Neural progenitor cell (in vitro differentiated cells): ENCODE measurements at regions not wholly inside any gene's neighbourhood (a gene's known extent, or its start where the extent isn't known, plus 50 kb on each side); places are given as distances from the start of the nearest gene placed in this dataset.

Experiments
- DNase-seq: peaks from one replicate; pipeline ENCODE4 v3.0.0-alpha.2; 2016; ENCODE audit warnings: low spot score
- H2AFZ ChIP-seq: fragments of 200-600 bp; sonication (generic); replicated peaks from 2 replicates; pipeline ENCODE4 v1.6.1; 2016; ENCODE audit warnings: antibody characterized with exemption
- H3F3A ChIP-seq: fragments of 200-600 bp; sonication (generic); 2 replicates; pipeline ENCODE4 v1.6.1; 2016; ENCODE audit warnings: antibody characterized with exemption, low read depth
- H3K27ac ChIP-seq: fragments of 200-600 bp; sonication (generic); 2 replicates; pipeline ENCODE4 v1.5.1; 2016; ENCODE audit warnings: mild to moderate bottlenecking
- H3K27me3 ChIP-seq: fragments of 200-600 bp; sonication (generic); 2 replicates; pipeline ENCODE4 v1.6.1; 2016; ENCODE audit warnings: mild to moderate bottlenecking, moderate library complexity
- H3K36me3 ChIP-seq: fragments of 200-600 bp; sonication (generic); 2 replicates; pipeline ENCODE4 v1.5.1; 2016
- H3K4me1 ChIP-seq: fragments of 200-600 bp; sonication (generic); 2 replicates; pipeline ENCODE4 v1.6.1; 2016; ENCODE audit warnings: mixed run types
- H3K4me2 ChIP-seq: fragments of 200-600 bp; sonication (generic); 2 replicates; pipeline ENCODE4 v1.6.1; 2016
- H3K4me3 ChIP-seq: fragments of 200-600 bp; sonication (generic); 2 replicates; pipeline ENCODE4 v1.5.1; 2016
- H3K79me2 ChIP-seq: fragments of 200-600 bp; sonication (generic); 2 replicates; pipeline ENCODE4 v1.6.1; 2016; ENCODE audit warnings: low read depth
- H3K9ac ChIP-seq: fragments of 200-600 bp; sonication (generic); 2 replicates; pipeline ENCODE4 v1.6.1; 2016
- H3K9me3 ChIP-seq: fragments of 200-600 bp; sonication (generic); 2 replicates; pipeline ENCODE4 v1.5.1; 2016; ENCODE audit warnings: low read depth
- H4K20me1 ChIP-seq: fragments of 200-600 bp; sonication (generic); 2 replicates; pipeline ENCODE4 v1.6.1; 2016; ENCODE audit warnings: low read depth
- H3K27ac Mint-ChIP-seq: 3 replicates; pipeline ENCODE4 v1.8.0; 2021; ENCODE audit warnings: mixed read lengths
- H3K27me3 Mint-ChIP-seq: 2 replicates; pipeline ENCODE4 v1.8.0; 2022; ENCODE audit warnings: low read depth, mild to moderate bottlenecking, inconsistent platforms, moderate library complexity, mixed read lengths; ENCODE audit not compliant: insufficient read depth
- H3K36me3 Mint-ChIP-seq: 3 replicates; pipeline ENCODE4 v1.8.0; 2021; ENCODE audit warnings: mixed read lengths
- H3K4me1 Mint-ChIP-seq: 3 replicates; pipeline ENCODE4 v1.8.0; 2021; ENCODE audit warnings: mixed read lengths
- H3K4me3 Mint-ChIP-seq: 3 replicates; pipeline ENCODE4 v1.8.0; 2021; ENCODE audit warnings: mild to moderate bottlenecking, moderate library complexity, mixed read lengths
- H3K9me3 Mint-ChIP-seq: 3 replicates; pipeline ENCODE4 v1.8.0; 2020; ENCODE audit warnings: mixed read lengths
- EZH2 ChIP-seq: fragments of 200-600 bp; sonication (generic); IDR thresholded peaks from 2 replicates; pipeline ENCODE4 v1.6.1; 2017; ENCODE audit warnings: antibody characterized with exemption, mild to moderate bottlenecking, moderate library complexity
- EZH2phosphoT487 ChIP-seq: fragments of 200-600 bp; sonication (generic); IDR thresholded peaks from 2 replicates; pipeline ENCODE4 v1.6.1; 2017; ENCODE audit warnings: antibody characterized with exemption
- TF ChIP-seq, protein P1 (sequence below): fragments of 200-600 bp; sonication (generic); IDR thresholded peaks from 2 replicates; pipeline ENCODE4 v1.5.1; 2017; ENCODE audit warnings: antibody characterized with exemption, mild to moderate bottlenecking

GRCh38 chr6:14290041-14290771 is 172.6 kb downstream of the CD83 start:
- Mint-ChIP-seq H3K27ac (no peak overlapping the region), H3K36me3 (no peaks in the 10 kb centered on the region), H3K9me3 (no peaks in the 10 kb centered on the region), H3K27me3 (no peaks in the 10 kb centered on the region), H3K4me3 (no peak overlapping the region), H3K4me1 (peaks cover 26% of the 10 kb centered on the region)
- Histone ChIP-seq H2AFZ (peak overlapping the region; percentile 11), H3K9me3 (no peaks in the 10 kb centered on the region), H3K4me1 (no peaks in the 10 kb centered on the region), H3F3A (peaks cover 3% of the 10 kb centered on the region), H3K27ac (no peak overlapping the region), H3K4me3 (no peak overlapping the region), H3K79me2 (no peaks in the 10 kb centered on the region), H3K36me3 (no peaks in the 10 kb centered on the region), H3K4me2 (no peak overlapping the region), H3K27me3 (no peaks in the 10 kb centered on the region), H3K9ac (no peak overlapping the region), H4K20me1 (no peaks in the 10 kb centered on the region)
- DNase-seq = no peak
- TF ChIP-seq EZH2phosphoT487 = no peak
- TF ChIP-seq, protein P1, sequence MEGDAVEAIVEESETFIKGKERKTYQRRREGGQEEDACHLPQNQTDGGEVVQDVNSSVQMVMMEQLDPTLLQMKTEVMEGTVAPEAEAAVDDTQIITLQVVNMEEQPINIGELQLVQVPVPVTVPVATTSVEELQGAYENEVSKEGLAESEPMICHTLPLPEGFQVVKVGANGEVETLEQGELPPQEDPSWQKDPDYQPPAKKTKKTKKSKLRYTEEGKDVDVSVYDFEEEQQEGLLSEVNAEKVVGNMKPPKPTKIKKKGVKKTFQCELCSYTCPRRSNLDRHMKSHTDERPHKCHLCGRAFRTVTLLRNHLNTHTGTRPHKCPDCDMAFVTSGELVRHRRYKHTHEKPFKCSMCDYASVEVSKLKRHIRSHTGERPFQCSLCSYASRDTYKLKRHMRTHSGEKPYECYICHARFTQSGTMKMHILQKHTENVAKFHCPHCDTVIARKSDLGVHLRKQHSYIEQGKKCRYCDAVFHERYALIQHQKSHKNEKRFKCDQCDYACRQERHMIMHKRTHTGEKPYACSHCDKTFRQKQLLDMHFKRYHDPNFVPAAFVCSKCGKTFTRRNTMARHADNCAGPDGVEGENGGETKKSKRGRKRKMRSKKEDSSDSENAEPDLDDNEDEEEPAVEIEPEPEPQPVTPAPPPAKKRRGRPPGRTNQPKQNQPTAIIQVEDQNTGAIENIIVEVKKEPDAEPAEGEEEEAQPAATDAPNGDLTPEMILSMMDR = no peak
- TF ChIP-seq EZH2 = no peak

DNA sequence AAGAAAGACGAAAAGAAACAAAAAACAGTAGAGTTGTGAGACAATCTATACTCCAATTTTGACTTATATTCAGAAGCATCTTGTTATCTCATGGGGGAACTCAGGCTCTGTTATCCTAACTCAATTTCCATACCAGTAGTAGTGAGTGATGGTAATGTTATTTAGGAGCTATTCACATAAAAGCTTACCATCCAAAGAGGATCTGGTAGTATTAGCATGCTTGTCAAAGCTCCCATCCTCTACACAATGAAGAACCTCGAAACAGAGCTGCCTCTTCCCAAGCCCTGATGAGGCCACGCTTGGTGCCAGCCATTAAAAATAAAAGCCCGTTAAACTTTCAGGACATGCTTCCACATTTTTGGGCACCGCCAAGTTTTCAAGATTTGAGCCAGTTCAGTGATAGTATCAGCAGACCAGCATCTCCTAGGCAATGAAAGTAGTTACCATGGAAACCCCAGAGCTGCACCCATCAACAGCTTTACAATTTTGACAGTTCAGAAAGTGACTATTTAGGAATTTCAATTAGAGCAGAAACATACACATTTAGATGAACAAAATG is 173.3 kb downstream of the CD83 start:
- Histone ChIP-seq H3K9me3 (no peaks in the 10 kb centered on the region), H3K4me3 (no peak overlapping the region), H3K27ac (no peak overlapping the region), H3K27me3 (no peaks in the 10 kb centered on the region), H3K79me2 (no peaks in the 10 kb centered on the region), H3K4me2 (no peak overlapping the region), H2AFZ (peak overlapping the region; percentile 11), H3K36me3 (no peaks in the 10 kb centered on the region), H3K9ac (no peak overlapping the region), H3K4me1 (no peaks in the 10 kb centered on the region), H3F3A (peaks cover 3% of the 10 kb centered on the region), H4K20me1 (no peaks in the 10 kb centered on the region)
- no peak overlapping the region for H3K4me3 Mint-ChIP-seq
- TF ChIP-seq EZH2 = no peak
- TF ChIP-seq, protein P1 = no peak
- no peak for TF ChIP-seq EZH2phosphoT487
- peaks cover 20% of the 10 kb centered on the region for H3K4me1 Mint-ChIP-seq
- H3K27ac Mint-ChIP-seq = no peak overlapping the region
- DNase-seq = no peak
- no peaks in the 10 kb centered on the region for H3K9me3 Mint-ChIP-seq
- H3K36me3 Mint-ChIP-seq = no peaks in the 10 kb centered on the region
- no peaks in the 10 kb centered on the region for H3K27me3 Mint-ChIP-seq

GRCh38 chr6:14291331-14291730 is 173.8 kb downstream of the CD83 start:
- no peak overlapping the region for H3K27ac Mint-ChIP-seq
- Histone ChIP-seq H3K4me2 (no peak overlapping the region), H3K4me3 (no peak overlapping the region), H2AFZ (no peak overlapping the region), H3F3A (peaks cover 3% of the 10 kb centered on the region), H3K27ac (no peak overlapping the region), H3K79me2 (no peaks in the 10 kb centered on the region), H3K9me3 (no peaks in the 10 kb centered on the region), H3K36me3 (no peaks in the 10 kb centered on the region), H3K4me1 (no peaks in the 10 kb centered on the region), H3K9ac (no peak overlapping the region), H4K20me1 (no peaks in the 10 kb centered on the region), H3K27me3 (no peaks in the 10 kb centered on the region)
- peaks cover 15% of the 10 kb centered on the region for H3K4me1 Mint-ChIP-seq
- H3K4me3 Mint-ChIP-seq = no peak overlapping the region
- no peaks in the 10 kb centered on the region for H3K9me3 Mint-ChIP-seq
- no peaks in the 10 kb centered on the region for H3K27me3 Mint-ChIP-seq
- no peaks in the 10 kb centered on the region for H3K36me3 Mint-ChIP-seq
- DNase-seq = no peak
- TF ChIP-seq, protein P1 = no peak
- no peak for TF ChIP-seq EZH2phosphoT487
- no peak for TF ChIP-seq EZH2
